Epithelial cell of esophagus (primary cell): ENCODE measurements at regions not wholly inside any gene's neighbourhood (a gene's known extent, or its start where the extent isn't known, plus 50 kb on each side); places are given as distances from the start of the nearest gene placed in this dataset.

Experiments used
- DNase-seq: peaks from one replicate; pipeline ENCODE4 v3.0.0; 2010; ENCODE audit warnings: low read depth
- H3K4me3 ChIP-seq: 2 replicates; pipeline ENCODE4 v1.5.1; 2011; ENCODE audit warnings: mild to moderate bottlenecking, low read length, control low read depth
- TF ChIP-seq, protein P1 (sequence below): IDR thresholded peaks from 2 replicates; pipeline ENCODE4 v1.5.1; 2011; ENCODE audit warnings: low read depth, mild to moderate bottlenecking, low read length, control low read depth, inconsistent platforms; ENCODE audit not compliant: insufficient read depth; ENCODE audit errors: missing control alignments

DNA sequence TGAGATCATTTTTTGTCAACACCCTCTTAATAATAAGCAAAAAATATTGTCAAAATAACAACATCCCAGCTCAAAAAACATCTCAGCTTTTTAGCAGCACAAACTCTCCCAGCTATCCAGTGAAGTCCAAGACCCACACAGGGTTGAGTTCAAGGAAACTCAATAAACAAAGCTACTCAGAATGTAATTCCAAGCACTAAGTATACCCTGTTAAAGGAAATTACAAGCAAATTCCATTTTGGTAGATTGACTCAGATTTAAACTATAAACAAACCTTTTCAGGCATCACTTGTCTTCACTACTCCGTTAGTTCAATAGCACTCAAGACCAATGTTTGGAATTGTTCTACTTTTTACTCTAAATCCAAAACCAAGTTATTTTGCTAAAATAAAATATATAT, 506.0 kb upstream of the INTU start:
- no peak for DNase-seq
- TF ChIP-seq, protein P1, sequence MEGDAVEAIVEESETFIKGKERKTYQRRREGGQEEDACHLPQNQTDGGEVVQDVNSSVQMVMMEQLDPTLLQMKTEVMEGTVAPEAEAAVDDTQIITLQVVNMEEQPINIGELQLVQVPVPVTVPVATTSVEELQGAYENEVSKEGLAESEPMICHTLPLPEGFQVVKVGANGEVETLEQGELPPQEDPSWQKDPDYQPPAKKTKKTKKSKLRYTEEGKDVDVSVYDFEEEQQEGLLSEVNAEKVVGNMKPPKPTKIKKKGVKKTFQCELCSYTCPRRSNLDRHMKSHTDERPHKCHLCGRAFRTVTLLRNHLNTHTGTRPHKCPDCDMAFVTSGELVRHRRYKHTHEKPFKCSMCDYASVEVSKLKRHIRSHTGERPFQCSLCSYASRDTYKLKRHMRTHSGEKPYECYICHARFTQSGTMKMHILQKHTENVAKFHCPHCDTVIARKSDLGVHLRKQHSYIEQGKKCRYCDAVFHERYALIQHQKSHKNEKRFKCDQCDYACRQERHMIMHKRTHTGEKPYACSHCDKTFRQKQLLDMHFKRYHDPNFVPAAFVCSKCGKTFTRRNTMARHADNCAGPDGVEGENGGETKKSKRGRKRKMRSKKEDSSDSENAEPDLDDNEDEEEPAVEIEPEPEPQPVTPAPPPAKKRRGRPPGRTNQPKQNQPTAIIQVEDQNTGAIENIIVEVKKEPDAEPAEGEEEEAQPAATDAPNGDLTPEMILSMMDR = no peak
- no peak overlapping the region for H3K4me3 ChIP-seq

DNA sequence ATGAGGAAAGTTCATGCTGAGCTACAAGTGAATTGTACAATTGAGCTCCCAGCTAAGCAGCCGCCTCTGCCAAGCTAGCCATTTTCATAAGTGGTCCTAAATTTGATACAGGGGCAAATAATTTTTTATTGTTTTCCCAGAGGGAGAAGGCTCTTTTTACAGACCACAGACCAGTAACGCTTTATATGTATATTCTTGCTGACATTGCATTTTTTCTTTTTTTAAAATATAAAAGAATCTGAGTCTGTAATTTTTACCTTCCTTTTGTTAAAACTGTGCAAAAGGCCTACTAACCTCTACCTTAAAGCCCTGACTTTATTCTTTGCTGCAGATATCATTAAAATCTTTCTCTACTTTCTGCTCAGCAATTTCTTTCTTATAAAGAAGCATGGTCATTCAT, 501.2 kb upstream of the INTU start:
- TF ChIP-seq, protein P1 = no peak
- no peak overlapping the region for H3K4me3 ChIP-seq
- DNase-seq = no peak

DNA sequence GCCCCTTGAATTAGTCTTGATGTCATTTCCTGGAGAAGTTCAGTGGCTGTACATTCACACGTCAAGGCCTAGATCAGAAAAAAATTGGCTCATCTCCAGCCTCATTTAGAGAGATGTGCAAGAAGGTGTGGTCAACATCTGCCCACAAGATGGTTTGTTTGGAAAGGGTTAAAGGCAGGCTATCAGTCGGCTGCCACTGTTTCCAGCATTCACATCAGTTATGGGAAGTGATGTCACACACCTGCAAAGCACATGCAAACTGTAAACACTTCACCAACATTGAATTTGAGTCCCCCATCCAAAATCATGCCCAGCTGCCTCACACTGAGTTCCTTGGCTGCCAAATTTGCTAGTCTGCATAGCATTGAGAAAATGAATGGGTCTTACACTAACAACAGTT, 498.3 kb upstream of the INTU start:
- H3K4me3 ChIP-seq = no peak overlapping the region
- no peak for DNase-seq
- TF ChIP-seq, protein P1 = no peak

DNA sequence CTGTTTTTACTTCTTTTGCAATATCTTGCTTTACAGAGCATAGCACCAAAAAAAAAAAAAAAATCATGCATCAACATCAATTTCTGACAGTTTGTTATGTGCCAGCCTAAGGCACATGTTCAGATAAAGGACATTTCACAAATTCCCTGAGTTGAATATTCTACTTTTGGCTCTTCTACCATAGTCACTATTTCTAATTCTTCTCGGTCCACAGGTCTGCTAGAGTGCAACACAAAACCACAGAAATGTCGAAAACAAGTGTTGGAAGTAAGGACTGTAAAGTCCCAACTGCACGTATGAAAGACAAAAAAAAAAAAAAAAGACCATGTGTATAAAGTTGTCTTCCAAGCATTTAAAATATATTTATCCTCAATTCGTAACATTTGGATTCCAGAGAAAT, 494.2 kb upstream of the INTU start:
- DNase-seq = no peak
- no peak overlapping the region for H3K4me3 ChIP-seq
- TF ChIP-seq, protein P1 = no peak

DNA sequence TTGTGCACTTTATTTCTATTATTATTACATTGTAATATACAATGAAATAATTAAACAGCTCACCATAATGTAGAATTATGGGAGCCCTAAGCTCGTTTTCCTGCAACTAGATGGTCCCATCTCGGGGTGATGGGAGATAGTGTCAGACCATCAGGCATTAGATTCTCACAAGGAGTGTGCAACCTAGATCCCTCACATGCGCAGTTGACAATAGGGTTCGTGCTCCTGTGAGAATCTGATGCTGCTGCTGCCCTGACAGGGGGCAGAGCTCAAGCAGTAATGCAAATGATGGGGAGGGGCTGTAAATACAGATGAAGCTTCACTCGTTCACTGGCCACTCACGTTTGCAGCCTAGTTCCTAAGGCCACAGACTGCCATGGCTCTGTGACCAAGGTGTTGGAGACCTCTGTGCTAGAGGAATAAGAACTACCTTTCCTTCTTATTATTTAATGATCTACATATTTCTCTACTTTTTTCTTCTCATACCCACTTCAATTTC, 492.9 kb upstream of the INTU start:
- TF ChIP-seq, protein P1 = no peak
- no peak for DNase-seq
- no peak overlapping the region for H3K4me3 ChIP-seq

DNA sequence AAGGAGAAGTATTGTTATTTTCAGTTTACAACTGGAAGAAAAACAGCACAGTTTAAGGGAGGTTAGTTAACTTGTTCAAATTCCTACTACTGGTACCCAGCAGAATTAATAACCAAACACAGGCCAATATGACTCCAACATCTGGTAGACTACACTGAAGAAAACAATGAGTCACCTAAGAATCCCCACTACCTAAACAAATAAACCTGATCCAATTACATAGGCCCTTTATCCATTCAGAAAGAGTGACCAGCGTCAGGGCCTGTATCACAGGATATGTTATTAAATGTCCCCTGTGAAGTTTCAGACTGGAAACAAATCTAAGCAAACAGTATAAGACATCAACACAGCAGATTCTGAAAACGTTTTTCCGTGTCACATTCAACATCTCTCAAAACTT, 492.5 kb upstream of the INTU start:
- no peak overlapping the region for H3K4me3 ChIP-seq
- TF ChIP-seq, protein P1 = no peak
- DNase-seq = peak; percentile 44

DNA sequence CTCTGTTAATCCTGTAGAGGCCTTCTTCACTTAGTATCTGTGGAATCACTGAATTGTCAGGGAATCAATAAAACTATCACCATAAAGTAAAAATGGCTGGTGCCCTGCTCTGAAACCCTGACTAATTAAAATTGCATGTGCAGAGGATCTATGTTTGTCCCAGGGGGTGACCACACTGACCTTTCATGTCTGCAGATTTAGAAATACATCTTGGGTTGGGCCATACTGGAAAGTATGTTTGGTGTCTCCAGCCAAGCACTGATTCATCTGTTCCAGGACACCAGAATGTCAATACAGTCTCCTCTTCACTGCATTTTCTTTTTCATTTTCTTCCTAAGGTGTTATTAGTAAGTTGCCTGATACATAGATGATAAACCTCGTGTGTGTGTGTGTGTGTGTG, 490.9 kb upstream of the INTU start:
- DNase-seq = peak; percentile 14
- TF ChIP-seq, protein P1 = no peak
- H3K4me3 ChIP-seq = no peak overlapping the region
